HCT116 (cell line): ENCODE measurements at regions not wholly inside any gene's neighbourhood (a gene's known extent, or its start where the extent isn't known, plus 50 kb on each side); places are given as distances from the start of the nearest gene placed in this dataset.

Source experiments
- ATAC-seq: fragments of 200-7000 bp; cut with Tn5 transposase; 2 replicates; pipeline ENCODE4 v1.9.1; 2020; ENCODE audit warnings: mild to moderate bottlenecking, moderate library complexity
- BruUV-seq: library from RNA; stranded (reverse); fragments of 400-500 nt; replicated peaks from 2 replicates; lab custom pipeline; 2021; lab: Mats Ljungman, UMichigan
- CTCF ChIA-PET: fragments of 300-600 bp; sonication (Branson Sonifier 250); formaldehyde crosslinking; loops from one replicate; lab custom pipeline; 2021; ENCODE audit warnings: antibody characterized with exemption; lab: Charles Lee
- POLR2A ChIA-PET: fragments of 300-600, 350-600 bp; sonication (Branson Sonifier 250); formaldehyde crosslinking; loops from one replicate; lab custom pipeline; 2021; ENCODE audit warnings: antibody characterized with exemption; lab: Charles Lee
- RAD21 ChIA-PET, 2 experiments: fragments of 300-600 bp; sonication (Branson Sonifier 250); formaldehyde crosslinking; loops; one replicate each; lab custom pipeline; 2023; ENCODE audit warnings: low total read pairs in 2 of 2; ENCODE audit not compliant: uncharacterized antibody in 2 of 2, unreplicated experiment in 2 of 2, low non-redundant PET in 1 of 2; lab: Charles Lee
- DNase-seq: peaks from one replicate; pipeline ENCODE4 v3.0.0-alpha.2; 2010; ENCODE audit warnings: low read depth, low spot score
- H2AFZ ChIP-seq: fragments of 200-600 bp; shearing (Covaris generic), sonication (generic); 2 replicates; pipeline ENCODE4 v1.6.1; 2017; ENCODE audit warnings: low read depth, mixed run types, mixed read lengths, antibody characterized with exemption, low read length; ENCODE audit not compliant: poor library complexity, severe bottlenecking
- H3K27ac ChIP-seq: 2 replicates; pipeline ENCODE4 v1.5.1; 2012; ENCODE audit warnings: low read depth, low read length
- H3K27me3 ChIP-seq: fragments of 200-600 bp; sonication (generic); 2 replicates; pipeline ENCODE4 v1.6.1; 2016; ENCODE audit warnings: mixed run types, low read length, mixed read lengths; ENCODE audit not compliant: insufficient read depth
- H3K36me3 ChIP-seq, 2 experiments: fragments of 200-500 bp in 1 of 2; fragments of 200-600 bp in 1 of 2; sonication (Bioruptor generic) in 1 of 2; sonication (generic) in 1 of 2; 2 replicates each; pipeline versions ENCODE4 v1.5.1 to v1.6.1; 2014 to 2016; ENCODE audit warnings: low read length in 2 of 2, inconsistent platforms in 1 of 2, mixed read lengths in 1 of 2, mixed run types in 1 of 2; ENCODE audit not compliant: insufficient read depth in 2 of 2, control insufficient read depth in 1 of 2
- H3K4me1 ChIP-seq, 2 experiments: fragments of 200-600 bp in 1 of 2; sonication (generic) in 1 of 2; 2 replicates each; pipeline versions ENCODE4 v1.5.1 to v1.6.1; 2012 to 2017; ENCODE audit warnings: low read length in 2 of 2, inconsistent platforms in 1 of 2, mild to moderate bottlenecking in 1 of 2, mixed read lengths in 1 of 2, mixed run types in 1 of 2, moderate library complexity in 1 of 2; ENCODE audit not compliant: insufficient read depth in 2 of 2, control insufficient read depth in 1 of 2
- H3K4me2 ChIP-seq: fragments of 200-600 bp; sonication (generic); 2 replicates; pipeline ENCODE4 v1.6.1; 2017; ENCODE audit warnings: mixed run types, low read length, mixed read lengths
- H3K4me3 ChIP-seq, 2 experiments: fragments of 200-600 bp in 1 of 2; sonication (generic) in 1 of 2; replicated peaks in 1 of 2; 2 replicates each; pipeline ENCODE4 v1.5.1; 2011 to 2016; ENCODE audit warnings: low read length in 2 of 2, control low read depth in 1 of 2, low read depth in 1 of 2, mild to moderate bottlenecking in 1 of 2, mixed read lengths in 1 of 2, mixed run types in 1 of 2
- H3K79me2 ChIP-seq: fragments of 200-600 bp; sonication (generic); 2 replicates; pipeline ENCODE4 v1.6.1; 2017; ENCODE audit warnings: mild to moderate bottlenecking, mixed run types, low read length, moderate library complexity, mixed read lengths; ENCODE audit not compliant: insufficient read depth
- H3K9ac ChIP-seq: fragments of 200-600 bp; sonication (generic); 2 replicates; pipeline ENCODE4 v1.6.1; 2016; ENCODE audit warnings: low read length, mixed read lengths
- H3K9me2 ChIP-seq: fragments of 200-600 bp; sonication (generic), shearing (Covaris generic); 2 replicates; pipeline ENCODE4 v1.6.1; 2017; ENCODE audit warnings: mixed run types, mild to moderate bottlenecking, moderate library complexity; ENCODE audit not compliant: insufficient read depth
- H3K9me3 ChIP-seq, 2 experiments: fragments of 200-500 bp in 1 of 2; fragments of 200-600 bp in 1 of 2; sonication (Bioruptor generic) in 1 of 2; sonication (generic) in 1 of 2; 2 replicates each; pipeline ENCODE4 v1.6.1; 2014 to 2017; ENCODE audit warnings: low read length in 2 of 2, mixed read lengths in 2 of 2, inconsistent platforms in 1 of 2, low read depth in 1 of 2, mild to moderate bottlenecking in 1 of 2, mixed run types in 1 of 2, moderate library complexity in 1 of 2; ENCODE audit not compliant: control insufficient read depth in 1 of 2, insufficient read depth in 1 of 2
- H4K20me1 ChIP-seq: fragments of 200-600 bp; sonication (generic), shearing (Covaris generic); 2 replicates; pipeline ENCODE4 v1.6.1; 2017; ENCODE audit warnings: mixed run types, mild to moderate bottlenecking, moderate library complexity; ENCODE audit not compliant: insufficient read depth
- CEBPB ChIP-seq: IDR thresholded peaks from 2 replicates; pipeline ENCODE4 v1.6.1; 2012; ENCODE audit warnings: low read depth
- CTCF ChIP-seq, 3 experiments: fragments of 200-600 bp in 1 of 3; sonication (generic) in 1 of 3; IDR thresholded peaks in 2 of 3; conservative IDR thresholded peaks in 1 of 3; 2 replicates each; pipeline ENCODE4 v1.5.1; 2012 to 2017; ENCODE audit warnings: low read depth in 2 of 3, low read length in 2 of 3, antibody characterized with exemption in 1 of 3, borderline replicate concordance in 1 of 3, control low read depth in 1 of 3, mild to moderate bottlenecking in 1 of 3, mixed read lengths in 1 of 3, mixed run types in 1 of 3, moderate library complexity in 1 of 3; ENCODE audit not compliant: insufficient read depth in 1 of 3
- EGR1 ChIP-seq: IDR thresholded peaks from 2 replicates; pipeline ENCODE4 v1.6.1; 2012; ENCODE audit warnings: low read depth
- ELF1 ChIP-seq: IDR thresholded peaks from 2 replicates; pipeline ENCODE4 v1.6.1; 2012; ENCODE audit warnings: low read depth, borderline replicate concordance
- EZH2phosphoT487 ChIP-seq: fragments of 200-600 bp; IDR thresholded peaks from 2 replicates; pipeline ENCODE4 v1.6.1; 2018; ENCODE audit warnings: antibody characterized with exemption, borderline replicate concordance
- JUND ChIP-seq: IDR thresholded peaks from 2 replicates; pipeline ENCODE4 v1.6.1; 2012
- RAD21 ChIP-seq: IDR thresholded peaks from 2 replicates; pipeline ENCODE4 v1.6.1; 2012; ENCODE audit warnings: low read depth, mild to moderate bottlenecking
- SP1 ChIP-seq: IDR thresholded peaks from 2 replicates; pipeline ENCODE4 v1.6.1; 2012; ENCODE audit warnings: low read depth
- YY1 ChIP-seq: IDR thresholded peaks from 2 replicates; pipeline ENCODE4 v1.6.1; 2011; ENCODE audit warnings: low read length, low read depth, moderate library complexity, mild to moderate bottlenecking; ENCODE audit not compliant: insufficient replicate concordance; ENCODE audit errors: extremely low read depth
- ZNF274 ChIP-seq: fragments of 200-500 bp; sonication (Bioruptor generic); IDR thresholded peaks from 2 replicates; pipeline ENCODE4 v1.6.1; 2014; ENCODE audit warnings: mild to moderate bottlenecking, low read depth, low read length, inconsistent platforms
- intact Hi-C: fragments of 100-400 bp; cut with micrococcal nuclease; formaldehyde crosslinking; loops from 2 replicates; pipeline ENCODE4 v1.10.0; 2022

GRCh38 chr3:72179107-72179464 lies 394.1 kb upstream of the PROK2 start:
- no peak for DNase-seq
- Histone ChIP-seq H4K20me1 (no peaks in the 10 kb centered on the region), H3K4me3 (no peak overlapping the region), H3K4me1 (no peaks in the 10 kb centered on the region), H3K79me2 (no peaks in the 10 kb centered on the region), H3K27me3 (peaks cover 22% of the 10 kb centered on the region), H3K9ac (no peak overlapping the region), H3K9me3 (no peaks in the 10 kb centered on the region), H2AFZ (no peak overlapping the region), H3K4me2 (no peak overlapping the region), H3K36me3 (no peaks in the 10 kb centered on the region), H3K9me2 (no peaks in the 10 kb centered on the region), H3K27ac (no peak overlapping the region)
- TF ChIP-seq CTCF (IDR thresholded peaks at IDR 0.05 in 2 of 3, conservative IDR thresholded peaks at IDR 0.05 in 1 of 3; ENCODE audit: borderline replicate concordance in 1 of 3, insufficient read depth in 1 of 3, low read depth in 2 of 3, low read length in 2 of 3) = no peak
- no peak for TF ChIP-seq EGR1
- no peak for TF ChIP-seq SP1
- no peak for TF ChIP-seq JUND
- TF ChIP-seq EZH2phosphoT487 = no peak
- no peak for TF ChIP-seq ELF1
- no peak for TF ChIP-seq CEBPB
- no peak for TF ChIP-seq YY1
- TF ChIP-seq ZNF274 = no peak
- no peak for TF ChIP-seq RAD21
- POLR2A ChIA-PET = no interaction called here
- no TSS peak for BruUV-seq
- RAD21 ChIA-PET = no interaction called here
- no peak for ATAC-seq
- intact Hi-C loops = no loop called here
- CTCF ChIA-PET = no interaction called here
